ENCODE measurements at regions not wholly inside any gene's neighbourhood (a gene's known extent, or its start where the extent isn't known, plus 50 kb on each side); places are given as distances from the start of the nearest gene placed in this dataset.

GRCh38 chr13:104809483-104809882 lies 1726.0 kb downstream of the EFNB2 start:
- no peak for TF ChIP-seq CTCF (IDR thresholded peaks at IDR 0.05)
- Histone ChIP-seq H3K27me3 (ENCODE audit: low read depth) (no peaks in the 10 kb centered on the region), H3K9me3 (no peaks in the 10 kb centered on the region)

GRCh38 chr13:104805346-104805745 lies 1730.1 kb downstream of the EFNB2 start:
- Histone ChIP-seq H3K4me3 (no peak overlapping the region), H3K9me3 (no peaks in the 10 kb centered on the region), H3K36me3 (no peaks in the 10 kb centered on the region), H3K4me1 (no peaks in the 10 kb centered on the region), H3K27ac (no peak overlapping the region), H3K27me3 (ENCODE audit: low read depth) (no peaks in the 10 kb centered on the region)
- no peak for DNase-seq
- no peak for ATAC-seq
- intact Hi-C loops (cut with DNase I) = no loop called here
- no peak for TF ChIP-seq CTCF (IDR thresholded peaks at IDR 0.05)

More at GRCh38 chr13:104809483-104809882, 1726.0 kb downstream of the EFNB2 start:
- Histone ChIP-seq H3K4me1 (no peaks in the 10 kb centered on the region), H3K4me3 (no peak overlapping the region), H3K27ac (no peak overlapping the region), H3K36me3 (no peaks in the 10 kb centered on the region)
- ATAC-seq (no peak), DNase-seq (no peak)
- intact Hi-C loops (cut with DNase I) = no loop called here

- intact Hi-C loops (cut with DNase I) = no loop called here
These were observed 1732.9 kb upstream of the SLC10A2 start for GRCh38 chr13:104799152-104799551.

GRCh38 chr13:104798486-104798885 lies 1732.3 kb upstream of the SLC10A2 start:
- Histone ChIP-seq H3K36me3 (no peaks in the 10 kb centered on the region), H3K4me1 (no peaks in the 10 kb centered on the region), H3K4me3 (no peak overlapping the region), H3K27me3 (ENCODE audit: low read depth) (no peaks in the 10 kb centered on the region), H3K27ac (no peak overlapping the region), H3K9me3 (no peaks in the 10 kb centered on the region)
- intact Hi-C loops (cut with DNase I) = no loop called here
- ATAC-seq = no peak
- no peak for TF ChIP-seq CTCF (IDR thresholded peaks at IDR 0.05)
- DNase-seq = no peak

More at GRCh38 chr13:104799152-104799551, 1732.9 kb upstream of the SLC10A2 start:
- TF ChIP-seq CTCF (IDR thresholded peaks at IDR 0.05) = no peak
- Histone ChIP-seq H3K4me1 (no peaks in the 10 kb centered on the region), H3K9me3 (no peaks in the 10 kb centered on the region), H3K36me3 (no peaks in the 10 kb centered on the region), H3K27me3 (ENCODE audit: low read depth) (no peaks in the 10 kb centered on the region), H3K27ac (no peak overlapping the region), H3K4me3 (no peak overlapping the region)
- no peak for DNase-seq
- no peak for ATAC-seq

GRCh38 chr13:104796581-104796980 lies 1730.4 kb upstream of the SLC10A2 start:
- DNase-seq = no peak
- no peaks in the 10 kb centered on the region for H3K9me3 ChIP-seq
- no peak for ATAC-seq
- intact Hi-C loops (cut with DNase I) = no loop called here
- no peaks in the 10 kb centered on the region for H3K4me1 ChIP-seq
- no peaks in the 10 kb centered on the region for H3K27me3 ChIP-seq (ENCODE audit: low read depth)
- H3K4me3 ChIP-seq = no peak overlapping the region
- TF ChIP-seq CTCF (IDR thresholded peaks at IDR 0.05) = no peak
- no peak overlapping the region for H3K27ac ChIP-seq
- no peaks in the 10 kb centered on the region for H3K36me3 ChIP-seq

- H3K36me3 ChIP-seq = no peaks in the 10 kb centered on the region
- no peak overlapping the region for H3K27ac ChIP-seq
- H3K9me3 ChIP-seq = no peaks in the 10 kb centered on the region
- ATAC-seq (no peak), DNase-seq (no peak)
- no peak overlapping the region for H3K4me3 ChIP-seq
- H3K27me3 ChIP-seq (ENCODE audit: low read depth) = no peaks in the 10 kb centered on the region
- intact Hi-C loops (cut with DNase I) = no loop called here
- no peak for TF ChIP-seq CTCF (IDR thresholded peaks at IDR 0.05)
- H3K4me1 ChIP-seq = no peaks in the 10 kb centered on the region
These were observed 1719.7 kb upstream of the SLC10A2 start for GRCh38 chr13:104785952-104786351.
